K562 (cell line): ENCODE measurements at regions not wholly inside any gene's neighbourhood (a gene's known extent, or its start where the extent isn't known, plus 50 kb on each side); places are given as distances from the start of the nearest gene placed in this dataset.

Source experiments
- ATAC-seq: fragments of 200-7000 bp; cut with Tn5 transposase; 3 replicates; pipeline ENCODE4 v1.9.1; 2020; ENCODE audit warnings: moderate library complexity
- BruUV-seq: library from RNA; stranded (reverse); fragments of 400-500 nt; replicated peaks from 2 replicates; lab custom pipeline; 2021; lab: Mats Ljungman, UMichigan
- CTCF ChIA-PET: fragments of 300-600 bp; formaldehyde crosslinking; extraction: SDS; loops from one replicate; lab custom pipeline; 2021; ENCODE audit warnings: low intra/inter-chr PET ratio; lab: Yijun Ruan, JAX
- POLR2A ChIA-PET: fragments of 300-600, 350-650 bp; sonication (Branson Sonifier 250); formaldehyde crosslinking; extraction: SDS; loops from one replicate; lab custom pipeline; 2021; ENCODE audit warnings: antibody characterized with exemption, inconsistent platforms; lab: Yijun Ruan, JAX
- DNase-seq, 4 experiments: peaks; one replicate each; pipeline versions ENCODE4 v3.0.0 to v3.0.0-alpha.2; 2011 to 2018; ENCODE audit warnings: low spot score in 3 of 4, mixed read lengths in 3 of 4; ENCODE audit errors: extremely low read depth in 1 of 4
- FAIRE-seq: peaks from 2 replicates; lab custom pipeline; 2011; peaks lifted over from hg19 to GRCh38; lab: Jason Lieb, UNC
- H2AFZ ChIP-seq: 2 replicates; pipeline ENCODE4 v1.6.0; 2011; ENCODE audit warnings: low read depth, low read length, control low read depth, inconsistent platforms
- H3K27ac ChIP-seq: fragments of 200-600 bp; 3 replicates; pipeline ENCODE4 v1.8.0; 2011; ENCODE audit warnings: low read depth, mild to moderate bottlenecking, control low read depth, inconsistent platforms, low read length, moderate library complexity, mixed read lengths; ENCODE audit errors: extremely low read depth
- H3K27me3 ChIP-seq, 2 experiments: fragments of 300-600 bp in 1 of 2; 2 replicates in 1 of 2; 3 replicates in 1 of 2; pipeline versions ENCODE4 v1.6.0 to v1.8.0; 2011; ENCODE audit warnings: inconsistent platforms in 2 of 2, low read length in 2 of 2, mild to moderate bottlenecking in 1 of 2, mixed read lengths in 1 of 2, moderate library complexity in 1 of 2; ENCODE audit not compliant: control insufficient read depth in 2 of 2, insufficient read depth in 2 of 2
- H3K36me3 ChIP-seq: fragments of 300-600 bp; 3 replicates; pipeline ENCODE4 v1.8.0; 2011; ENCODE audit warnings: mild to moderate bottlenecking, low read length, inconsistent platforms; ENCODE audit not compliant: control insufficient read depth, insufficient read depth
- H3K4me1 ChIP-seq, 2 experiments: fragments of 200-600 bp in 1 of 2; replicated peaks in 1 of 2; 2 replicates in 1 of 2; 3 replicates in 1 of 2; pipeline versions ENCODE4 v1.5.1 to v1.8.0; 2011; ENCODE audit warnings: inconsistent platforms in 2 of 2, low read length in 2 of 2, mild to moderate bottlenecking in 1 of 2, mixed read lengths in 1 of 2, moderate library complexity in 1 of 2; ENCODE audit not compliant: control insufficient read depth in 2 of 2, insufficient read depth in 2 of 2
- H3K4me2 ChIP-seq: 2 replicates; pipeline ENCODE4 v1.6.1; 2011; ENCODE audit warnings: low read length, control low read depth, inconsistent platforms, mixed read lengths; ENCODE audit not compliant: insufficient read depth
- H3K4me3 ChIP-seq: fragments of 200-600 bp; sonication (generic), shearing (Covaris generic); 2 replicates; pipeline ENCODE4 v1.5.1; 2016; ENCODE audit warnings: control low read depth, inconsistent platforms
- H3K79me2 ChIP-seq: fragments of 200-600 bp; 3 replicates; pipeline ENCODE4 v1.8.0; 2011; ENCODE audit warnings: low read length, inconsistent platforms; ENCODE audit not compliant: control insufficient read depth, insufficient read depth
- H3K9ac ChIP-seq, 2 experiments: 2 replicates each; pipeline versions ENCODE4 v1.6.0 to v1.6.1; 2011; ENCODE audit warnings: low read depth in 2 of 2, low read length in 2 of 2, control low read depth in 1 of 2, inconsistent platforms in 1 of 2, mild to moderate bottlenecking in 1 of 2, mixed read lengths in 1 of 2; ENCODE audit not compliant: insufficient read depth in 1 of 2
- H3K9me1 ChIP-seq: one replicate; pipeline ENCODE4 v1.6.0; 2011; ENCODE audit warnings: inconsistent platforms, mild to moderate bottlenecking, low read length, moderate library complexity; ENCODE audit not compliant: control insufficient read depth, insufficient read depth
- H3K9me3 ChIP-seq: replicated peaks from 2 replicates; pipeline ENCODE4 v1.5.1; 2011; ENCODE audit warnings: low read depth, low read length, inconsistent platforms; ENCODE audit not compliant: control insufficient read depth, insufficient read depth
- H4K20me1 ChIP-seq: replicated peaks from 2 replicates; pipeline ENCODE4 v1.6.1; 2011; ENCODE audit warnings: low read length, inconsistent platforms, mixed read lengths; ENCODE audit not compliant: control insufficient read depth, insufficient read depth
- POU5F1 ChIP-seq: fragments of 150-350 bp; IDR thresholded peaks from 2 replicates; pipeline ENCODE4 v1.6.1; 2014; ENCODE audit warnings: borderline replicate concordance, low read length, low read depth, mild to moderate bottlenecking; ENCODE audit not compliant: partially characterized antibody
- SPI1 ChIP-seq: IDR thresholded peaks from 2 replicates; pipeline ENCODE4 v1.6.1; 2011; ENCODE audit warnings: low read depth, low read length, control low read depth, borderline replicate concordance
- TCF15 ChIP-seq: fragments of 250-450 bp; sonication (Bioruptor Pico); IDR thresholded peaks from 2 replicates; pipeline ENCODE4 v1.8.0; 2022; ENCODE audit warnings: moderate library complexity, mild to moderate bottlenecking, inconsistent platforms
- ZKSCAN1 ChIP-seq: fragments of 150-350 bp; IDR thresholded peaks from 2 replicates; pipeline ENCODE4 v1.6.1; 2016; ENCODE audit warnings: low read depth, low read length
- ZNF212 ChIP-seq: fragments of 450-650 bp; formaldehyde crosslinking; IDR thresholded peaks from 2 replicates; pipeline ENCODE4 v1.4.0; 2020; ENCODE audit warnings: mild to moderate bottlenecking
- WGBS: fragments of 100-300 bp; shearing (Covaris generic); methylation state at CpG from one replicate; pipeline ENCODE4 v1.1.6; 2016; ENCODE audit warnings: low coverage, mixed read lengths; ENCODE audit not compliant: insufficient coverage; ENCODE audit errors: missing lambda C conversion rate; 5-methylcytosine and 5-hydroxymethylcytosine counted together
- in situ Hi-C: fragments of 300-500 bp; cut with MboI; formaldehyde crosslinking; loops from 4 replicates; pipeline ENCODE4 v1.15.0; 2018; ENCODE audit warnings: inconsistent platforms, mixed read lengths
- intact Hi-C: fragments of 100-400 bp; cut with micrococcal nuclease; formaldehyde crosslinking; loops from 2 replicates; pipeline ENCODE4 v1.14.2; 2022
- TF ChIP-seq, protein P1 (sequence below): IDR thresholded peaks from 3 replicates; pipeline ENCODE4 v1.6.1; 2011; ENCODE audit warnings: borderline replicate concordance, mild to moderate bottlenecking; ENCODE audit not compliant: insufficient read length, insufficient read depth
- TF ChIP-seq, protein P2 (sequence below): conservative IDR thresholded peaks from 2 replicates; pipeline ENCODE4 v1.6.1; 2011; ENCODE audit warnings: low read depth, mild to moderate bottlenecking, low read length; ENCODE audit not compliant: control insufficient read depth

DNA sequence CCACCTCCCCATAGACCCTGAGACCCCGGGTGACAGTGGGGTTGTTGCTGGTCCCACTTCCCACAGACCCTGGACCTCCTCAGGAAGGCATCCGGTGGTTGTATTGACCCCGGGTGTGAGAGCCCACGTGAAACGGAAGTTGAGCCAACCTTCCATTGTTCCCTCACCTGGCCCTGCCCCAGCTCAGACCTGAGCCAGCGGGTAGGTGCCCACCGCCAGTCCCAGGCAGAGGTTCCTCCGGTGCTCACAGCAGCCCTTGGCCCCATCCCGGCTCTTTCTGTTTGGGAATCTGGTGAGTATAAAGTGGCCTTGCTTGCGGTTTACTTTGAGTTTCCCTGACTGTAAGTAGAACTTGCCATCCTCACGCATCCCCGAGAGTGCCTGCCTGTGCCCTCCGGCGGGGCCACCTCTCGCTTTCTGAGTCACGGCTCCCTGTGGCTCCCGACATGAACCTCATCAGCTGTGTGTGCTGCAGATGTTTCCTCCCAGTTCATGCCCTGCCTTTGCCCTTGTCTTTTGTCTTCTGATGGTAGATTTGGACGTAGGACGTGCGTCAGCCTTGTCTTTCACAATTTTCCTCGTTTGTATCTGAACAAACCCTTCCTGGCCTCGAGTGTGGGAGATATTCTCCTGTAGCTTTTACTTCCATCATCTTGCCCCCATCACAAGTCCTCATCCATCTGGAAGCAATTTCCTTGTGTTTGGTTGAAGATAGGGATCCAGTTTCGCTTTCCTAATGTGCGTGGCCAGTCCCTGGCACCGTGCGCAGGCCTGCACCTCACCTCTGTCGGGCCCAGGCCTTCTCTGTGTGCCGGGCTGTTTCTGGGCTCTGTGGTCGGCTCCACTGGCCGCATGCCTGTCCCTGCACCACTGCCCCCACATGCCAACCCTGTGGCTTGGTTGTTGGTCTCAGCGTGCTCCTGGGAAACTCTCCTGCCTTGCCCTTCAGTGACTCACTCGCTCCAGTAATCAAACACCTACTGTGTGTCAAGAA, 76.0 kb downstream of the METRNL start:
- H3K9ac ChIP-seq, result no peak overlapping the region
- H3K27ac ChIP-seq, result no peak overlapping the region
- H3K9me1 ChIP-seq, result no peaks in the 10 kb centered on the region
- no peak overlapping the region for H3K4me3 ChIP-seq
- ChIA-PET CTCF (interaction anchor here (0.6 kb wide), 1 partner anchor 22 kb away, joined by 6 read pairs; no protein-coding TSS in a partner anchor), POLR2A (no interaction called here)
- no peak overlapping the region; the same call in 1 of the 2 replicates for H3K4me2 ChIP-seq
- H3K27me3 ChIP-seq, result peaks cover 10 to 52% of the 10 kb centered on the region in 2 experiments; a peak in 3 of 5 replicates
- H3K9me3 ChIP-seq, result no peaks in the 10 kb centered on the region
- no peaks in the 10 kb centered on the region for H3K36me3 ChIP-seq
- peaks cover 3 to 33% of the 10 kb centered on the region in 2 experiments; a peak in 4 of 5 replicates for H3K4me1 ChIP-seq
- BruUV-seq, result no TSS peak
- no peak for TF ChIP-seq SPI1
- TF ChIP-seq, protein P1, sequence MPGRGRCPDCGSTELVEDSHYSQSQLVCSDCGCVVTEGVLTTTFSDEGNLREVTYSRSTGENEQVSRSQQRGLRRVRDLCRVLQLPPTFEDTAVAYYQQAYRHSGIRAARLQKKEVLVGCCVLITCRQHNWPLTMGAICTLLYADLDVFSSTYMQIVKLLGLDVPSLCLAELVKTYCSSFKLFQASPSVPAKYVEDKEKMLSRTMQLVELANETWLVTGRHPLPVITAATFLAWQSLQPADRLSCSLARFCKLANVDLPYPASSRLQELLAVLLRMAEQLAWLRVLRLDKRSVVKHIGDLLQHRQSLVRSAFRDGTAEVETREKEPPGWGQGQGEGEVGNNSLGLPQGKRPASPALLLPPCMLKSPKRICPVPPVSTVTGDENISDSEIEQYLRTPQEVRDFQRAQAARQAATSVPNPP, result no peak
- no peak for TF ChIP-seq POU5F1
- TF ChIP-seq TCF15, result no peak
- TF ChIP-seq ZNF212 (CRISPR knock-in tag), result no peak
- TF ChIP-seq, protein P2, sequence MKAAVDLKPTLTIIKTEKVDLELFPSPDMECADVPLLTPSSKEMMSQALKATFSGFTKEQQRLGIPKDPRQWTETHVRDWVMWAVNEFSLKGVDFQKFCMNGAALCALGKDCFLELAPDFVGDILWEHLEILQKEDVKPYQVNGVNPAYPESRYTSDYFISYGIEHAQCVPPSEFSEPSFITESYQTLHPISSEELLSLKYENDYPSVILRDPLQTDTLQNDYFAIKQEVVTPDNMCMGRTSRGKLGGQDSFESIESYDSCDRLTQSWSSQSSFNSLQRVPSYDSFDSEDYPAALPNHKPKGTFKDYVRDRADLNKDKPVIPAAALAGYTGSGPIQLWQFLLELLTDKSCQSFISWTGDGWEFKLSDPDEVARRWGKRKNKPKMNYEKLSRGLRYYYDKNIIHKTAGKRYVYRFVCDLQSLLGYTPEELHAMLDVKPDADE, result no peak
- TF ChIP-seq ZKSCAN1, result peak; percentile 42; the same call in 1 of the 2 replicates
- in situ Hi-C loops (no loop called here), intact Hi-C loops (no loop called here)
- ATAC-seq (no peak), DNase-seq (no peak), FAIRE-seq (no peak)
- peak overlapping the region; percentile 10; the same call in 1 of the 2 replicates for H2AFZ ChIP-seq
- WGBS, result 48% methylated on average over 32 of the region's 32 CpGs
- no peaks in the 10 kb centered on the region for H4K20me1 ChIP-seq
- H3K79me2 ChIP-seq, result no peaks in the 10 kb centered on the region
